K562 (cell line): ENCODE measurements at regions not wholly inside any gene's neighbourhood (a gene's known extent, or its start where the extent isn't known, plus 50 kb on each side); places are given as distances from the start of the nearest gene placed in this dataset.

Experiments
- ATAC-seq: fragments of 200-7000 bp; cut with Tn5 transposase; 3 replicates; pipeline ENCODE4 v1.9.1; 2020; ENCODE audit warnings: moderate library complexity
- BruUV-seq: library from RNA; stranded (reverse); fragments of 400-500 nt; replicated peaks from 2 replicates; lab custom pipeline; 2021; lab: Mats Ljungman, UMichigan
- CTCF ChIA-PET: fragments of 300-600 bp; formaldehyde crosslinking; extraction: SDS; loops from one replicate; lab custom pipeline; 2021; ENCODE audit warnings: low intra/inter-chr PET ratio; lab: Yijun Ruan, JAX
- POLR2A ChIA-PET: fragments of 300-600, 350-650 bp; sonication (Branson Sonifier 250); formaldehyde crosslinking; extraction: SDS; loops from one replicate; lab custom pipeline; 2021; ENCODE audit warnings: antibody characterized with exemption, inconsistent platforms; lab: Yijun Ruan, JAX
- DNase-seq, 4 experiments: peaks; one replicate each; pipeline versions ENCODE4 v3.0.0 to v3.0.0-alpha.2; 2011 to 2018; ENCODE audit warnings: low spot score in 3 of 4, mixed read lengths in 3 of 4; ENCODE audit errors: extremely low read depth in 1 of 4
- FAIRE-seq: peaks from 2 replicates; lab custom pipeline; 2011; peaks lifted over from hg19 to GRCh38; lab: Jason Lieb, UNC
- H2AFZ ChIP-seq: 2 replicates; pipeline ENCODE4 v1.6.0; 2011; ENCODE audit warnings: low read depth, low read length, control low read depth, inconsistent platforms
- H3K27ac ChIP-seq: fragments of 200-600 bp; 3 replicates; pipeline ENCODE4 v1.8.0; 2011; ENCODE audit warnings: low read depth, mild to moderate bottlenecking, control low read depth, inconsistent platforms, low read length, moderate library complexity, mixed read lengths; ENCODE audit errors: extremely low read depth
- H3K27me3 ChIP-seq, 2 experiments: fragments of 300-600 bp in 1 of 2; 2 replicates in 1 of 2; 3 replicates in 1 of 2; pipeline versions ENCODE4 v1.6.0 to v1.8.0; 2011; ENCODE audit warnings: inconsistent platforms in 2 of 2, low read length in 2 of 2, mild to moderate bottlenecking in 1 of 2, mixed read lengths in 1 of 2, moderate library complexity in 1 of 2; ENCODE audit not compliant: control insufficient read depth in 2 of 2, insufficient read depth in 2 of 2
- H3K36me3 ChIP-seq: fragments of 300-600 bp; 3 replicates; pipeline ENCODE4 v1.8.0; 2011; ENCODE audit warnings: mild to moderate bottlenecking, low read length, inconsistent platforms; ENCODE audit not compliant: control insufficient read depth, insufficient read depth
- H3K4me1 ChIP-seq, 2 experiments: fragments of 200-600 bp in 1 of 2; replicated peaks in 1 of 2; 2 replicates in 1 of 2; 3 replicates in 1 of 2; pipeline versions ENCODE4 v1.5.1 to v1.8.0; 2011; ENCODE audit warnings: inconsistent platforms in 2 of 2, low read length in 2 of 2, mild to moderate bottlenecking in 1 of 2, mixed read lengths in 1 of 2, moderate library complexity in 1 of 2; ENCODE audit not compliant: control insufficient read depth in 2 of 2, insufficient read depth in 2 of 2
- H3K4me2 ChIP-seq: 2 replicates; pipeline ENCODE4 v1.6.1; 2011; ENCODE audit warnings: low read length, control low read depth, inconsistent platforms, mixed read lengths; ENCODE audit not compliant: insufficient read depth
- H3K4me3 ChIP-seq: fragments of 200-600 bp; sonication (generic), shearing (Covaris generic); 2 replicates; pipeline ENCODE4 v1.5.1; 2016; ENCODE audit warnings: control low read depth, inconsistent platforms
- H3K79me2 ChIP-seq: fragments of 200-600 bp; 3 replicates; pipeline ENCODE4 v1.8.0; 2011; ENCODE audit warnings: low read length, inconsistent platforms; ENCODE audit not compliant: control insufficient read depth, insufficient read depth
- H3K9ac ChIP-seq, 2 experiments: 2 replicates each; pipeline versions ENCODE4 v1.6.0 to v1.6.1; 2011; ENCODE audit warnings: low read depth in 2 of 2, low read length in 2 of 2, control low read depth in 1 of 2, inconsistent platforms in 1 of 2, mild to moderate bottlenecking in 1 of 2, mixed read lengths in 1 of 2; ENCODE audit not compliant: insufficient read depth in 1 of 2
- H3K9me1 ChIP-seq: one replicate; pipeline ENCODE4 v1.6.0; 2011; ENCODE audit warnings: inconsistent platforms, mild to moderate bottlenecking, low read length, moderate library complexity; ENCODE audit not compliant: control insufficient read depth, insufficient read depth
- H3K9me3 ChIP-seq: replicated peaks from 2 replicates; pipeline ENCODE4 v1.5.1; 2011; ENCODE audit warnings: low read depth, low read length, inconsistent platforms; ENCODE audit not compliant: control insufficient read depth, insufficient read depth
- H4K20me1 ChIP-seq: replicated peaks from 2 replicates; pipeline ENCODE4 v1.6.1; 2011; ENCODE audit warnings: low read length, inconsistent platforms, mixed read lengths; ENCODE audit not compliant: control insufficient read depth, insufficient read depth
- AFF1 ChIP-seq, 2 experiments: fragments of 450-650 bp; IDR thresholded peaks; 2 replicates each; pipeline ENCODE4 v1.6.1; 2018; ENCODE audit warnings: mild to moderate bottlenecking in 2 of 2, low read depth in 1 of 2; ENCODE audit not compliant: partially characterized antibody in 2 of 2
- MAFF ChIP-seq: IDR thresholded peaks from 2 replicates; pipeline ENCODE4 v1.6.1; 2012; ENCODE audit warnings: low read length, improper control_type of control experiment
- NFXL1 ChIP-seq: fragments of 450-650 bp; formaldehyde crosslinking; IDR thresholded peaks from 2 replicates; pipeline ENCODE4 v1.4.0; 2021; ENCODE audit warnings: mild to moderate bottlenecking
- RFX1 ChIP-seq: fragments of 450-650 bp; IDR thresholded peaks from 2 replicates; pipeline ENCODE4 v1.6.1; 2016; ENCODE audit warnings: mild to moderate bottlenecking, moderate library complexity
- SMARCB1 ChIP-seq: IDR thresholded peaks from 2 replicates; pipeline ENCODE4 v1.6.1; 2011; ENCODE audit warnings: improper control_type of control experiment, low read depth; ENCODE audit not compliant: insufficient read length
- ZNF518B ChIP-seq: fragments of 250-450 bp; sonication (Bioruptor Pico); IDR thresholded peaks from 2 replicates; pipeline ENCODE4 v1.5.0; 2021; ENCODE audit warnings: mild to moderate bottlenecking, moderate library complexity
- ZNF780A ChIP-seq: fragments of 250-450 bp; sonication (Bioruptor Pico); IDR thresholded peaks from 2 replicates; pipeline ENCODE4 v1.5.0; 2021; ENCODE audit warnings: mild to moderate bottlenecking
- WGBS: fragments of 100-300 bp; shearing (Covaris generic); methylation state at CpG from one replicate; pipeline ENCODE4 v1.1.6; 2016; ENCODE audit warnings: low coverage, mixed read lengths; ENCODE audit not compliant: insufficient coverage; ENCODE audit errors: missing lambda C conversion rate; 5-methylcytosine and 5-hydroxymethylcytosine counted together
- in situ Hi-C: fragments of 300-500 bp; cut with MboI; formaldehyde crosslinking; loops from 4 replicates; pipeline ENCODE4 v1.15.0; 2018; ENCODE audit warnings: inconsistent platforms, mixed read lengths
- intact Hi-C: fragments of 100-400 bp; cut with micrococcal nuclease; formaldehyde crosslinking; loops from 2 replicates; pipeline ENCODE4 v1.14.2; 2022
- TF ChIP-seq, protein P1 (sequence below): fragments of 250-450 bp; sonication (Bioruptor Pico); IDR thresholded peaks from 2 replicates; pipeline ENCODE4 v1.6.1; 2021; ENCODE audit warnings: mild to moderate bottlenecking
- TF ChIP-seq, protein P2 (sequence below): fragments of 250-450 bp; sonication (Bioruptor Pico); IDR thresholded peaks from 2 replicates; pipeline ENCODE4 v1.4.0; 2020

DNA sequence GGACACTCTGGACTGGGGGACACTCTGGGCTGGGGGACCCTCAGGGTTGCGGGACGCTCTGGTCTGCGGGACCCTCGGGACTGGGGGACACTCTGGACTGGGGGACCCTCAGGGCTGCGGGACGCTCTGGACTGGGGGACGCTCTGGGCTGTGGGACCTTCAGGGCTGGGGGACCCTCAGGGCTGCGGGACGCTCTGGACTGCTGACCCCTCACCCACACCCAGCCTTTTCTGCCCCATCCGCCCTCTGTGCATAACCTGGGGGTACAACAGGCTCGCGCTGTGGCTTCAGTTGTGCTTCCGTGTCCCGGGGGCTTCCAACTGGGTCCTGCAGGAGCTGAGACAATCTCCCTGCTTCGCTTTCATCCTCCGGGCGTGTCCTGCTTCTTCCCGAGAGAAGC lies 766.0 kb downstream of the TRIML1 start:
- no peak overlapping the region for H3K27ac ChIP-seq
- ChIA-PET POLR2A (no interaction called here), CTCF (no interaction called here)
- 2% methylated on average over 11 of the region's 18 CpGs for WGBS
- intact Hi-C loops: no loop called here
- H3K4me1 ChIP-seq: no peaks in the 10 kb centered on the region
- no peak for TF ChIP-seq RFX1
- no peak for TF ChIP-seq AFF1 (IDR thresholded peaks at IDR 0.05; ENCODE audit: low read depth in 1 of 2, partially characterized antibody in 2 of 2)
- TF ChIP-seq, protein P1, sequence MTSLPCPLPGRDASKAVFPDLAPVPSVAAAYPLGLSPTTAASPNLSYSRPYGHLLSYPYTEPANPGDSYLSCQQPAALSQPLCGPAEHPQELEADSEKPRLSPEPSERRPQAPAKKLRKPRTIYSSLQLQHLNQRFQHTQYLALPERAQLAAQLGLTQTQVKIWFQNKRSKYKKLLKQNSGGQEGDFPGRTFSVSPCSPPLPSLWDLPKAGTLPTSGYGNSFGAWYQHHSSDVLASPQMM (CRISPR knock-in tag): no peak
- TF ChIP-seq ZNF518B (CRISPR knock-in tag): no peak
- TF ChIP-seq, protein P2, sequence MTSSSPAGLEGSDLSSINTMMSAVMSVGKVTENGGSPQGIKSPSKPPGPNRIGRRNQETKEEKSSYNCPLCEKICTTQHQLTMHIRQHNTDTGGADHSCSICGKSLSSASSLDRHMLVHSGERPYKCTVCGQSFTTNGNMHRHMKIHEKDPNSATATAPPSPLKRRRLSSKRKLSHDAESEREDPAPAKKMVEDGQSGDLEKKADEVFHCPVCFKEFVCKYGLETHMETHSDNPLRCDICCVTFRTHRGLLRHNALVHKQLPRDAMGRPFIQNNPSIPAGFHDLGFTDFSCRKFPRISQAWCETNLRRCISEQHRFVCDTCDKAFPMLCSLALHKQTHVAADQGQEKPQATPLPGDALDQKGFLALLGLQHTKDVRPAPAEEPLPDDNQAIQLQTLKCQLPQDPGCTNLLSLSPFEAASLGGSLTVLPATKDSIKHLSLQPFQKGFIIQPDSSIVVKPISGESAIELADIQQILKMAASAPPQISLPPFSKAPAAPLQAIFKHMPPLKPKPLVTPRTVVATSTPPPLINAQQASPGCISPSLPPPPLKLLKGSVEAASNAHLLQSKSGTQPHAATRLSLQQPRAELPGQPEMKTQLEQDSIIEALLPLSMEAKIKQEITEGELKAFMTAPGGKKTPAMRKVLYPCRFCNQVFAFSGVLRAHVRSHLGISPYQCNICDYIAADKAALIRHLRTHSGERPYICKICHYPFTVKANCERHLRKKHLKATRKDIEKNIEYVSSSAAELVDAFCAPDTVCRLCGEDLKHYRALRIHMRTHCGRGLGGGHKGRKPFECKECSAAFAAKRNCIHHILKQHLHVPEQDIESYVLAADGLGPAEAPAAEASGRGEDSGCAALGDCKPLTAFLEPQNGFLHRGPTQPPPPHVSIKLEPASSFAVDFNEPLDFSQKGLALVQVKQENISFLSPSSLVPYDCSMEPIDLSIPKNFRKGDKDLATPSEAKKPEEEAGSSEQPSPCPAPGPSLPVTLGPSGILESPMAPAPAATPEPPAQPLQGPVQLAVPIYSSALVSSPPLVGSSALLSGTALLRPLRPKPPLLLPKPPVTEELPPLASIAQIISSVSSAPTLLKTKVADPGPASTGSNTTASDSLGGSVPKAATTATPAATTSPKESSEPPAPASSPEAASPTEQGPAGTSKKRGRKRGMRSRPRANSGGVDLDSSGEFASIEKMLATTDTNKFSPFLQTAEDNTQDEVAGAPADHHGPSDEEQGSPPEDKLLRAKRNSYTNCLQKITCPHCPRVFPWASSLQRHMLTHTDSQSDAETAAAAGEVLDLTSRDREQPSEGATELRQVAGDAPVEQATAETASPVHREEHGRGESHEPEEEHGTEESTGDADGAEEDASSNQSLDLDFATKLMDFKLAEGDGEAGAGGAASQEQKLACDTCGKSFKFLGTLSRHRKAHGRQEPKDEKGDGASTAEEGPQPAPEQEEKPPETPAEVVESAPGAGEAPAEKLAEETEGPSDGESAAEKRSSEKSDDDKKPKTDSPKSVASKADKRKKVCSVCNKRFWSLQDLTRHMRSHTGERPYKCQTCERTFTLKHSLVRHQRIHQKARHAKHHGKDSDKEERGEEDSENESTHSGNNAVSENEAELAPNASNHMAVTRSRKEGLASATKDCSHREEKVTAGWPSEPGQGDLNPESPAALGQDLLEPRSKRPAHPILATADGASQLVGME (CRISPR knock-in tag): no peak
- TF ChIP-seq NFXL1 (CRISPR knock-in tag): no peak
- TF ChIP-seq MAFF: no peak
- no peak for TF ChIP-seq SMARCB1
- TF ChIP-seq ZNF780A (CRISPR knock-in tag): no peak
- FAIRE-seq: no peak
- H3K4me2 ChIP-seq: no peak overlapping the region
- no peaks in the 10 kb centered on the region for H3K79me2 ChIP-seq
- in situ Hi-C loops: no loop called here
- no TSS peak for BruUV-seq
- H3K4me3 ChIP-seq: no peak overlapping the region
- H3K36me3 ChIP-seq: no peaks in the 10 kb centered on the region
- ATAC-seq: no peak
- no peak overlapping the region for H2AFZ ChIP-seq
- no peaks in the 10 kb centered on the region for H3K27me3 ChIP-seq
- no peaks in the 10 kb centered on the region for H3K9me1 ChIP-seq
- H3K9me3 ChIP-seq: no peaks in the 10 kb centered on the region; the same call in 1 of the 2 replicates
- no peak overlapping the region for H3K9ac ChIP-seq
- no peak for DNase-seq
- no peaks in the 10 kb centered on the region for H4K20me1 ChIP-seq
